MCF 10A (cell line): ENCODE measurements at regions not wholly inside any gene's neighbourhood (a gene's known extent, or its start where the extent isn't known, plus 50 kb on each side); places are given as distances from the start of the nearest gene placed in this dataset.

ENCODE experiments used
- BruUV-seq: library from RNA; stranded (reverse); fragments of 400-500 nt; replicated peaks from 2 replicates; lab custom pipeline; 2021; lab: Mats Ljungman, UMichigan
- CTCF ChIA-PET: fragments of 300-600 bp; sonication (Branson Sonifier 250); formaldehyde crosslinking; extraction: SDS; loops from one replicate; lab custom pipeline; 2021; ENCODE audit warnings: antibody characterized with exemption, inconsistent platforms; lab: Yijun Ruan, JAX
- POLR2A ChIA-PET: fragments of 300-600, 350-650 bp; sonication (Branson Sonifier 250); formaldehyde crosslinking; extraction: SDS; loops from one replicate; lab custom pipeline; 2020; ENCODE audit warnings: antibody characterized with exemption, inconsistent platforms; lab: Yijun Ruan, JAX
- DNase-seq: peaks from one replicate; pipeline ENCODE4 v3.0.0-alpha.2; 2018; ENCODE audit not compliant: unreplicated experiment
- H3K27ac Mint-ChIP-seq: one replicate; pipeline ENCODE4 v1.8.0; 2022; ENCODE audit warnings: mild to moderate bottlenecking, low read depth, mixed read lengths; ENCODE audit not compliant: unreplicated experiment
- H3K27me3 Mint-ChIP-seq: one replicate; pipeline ENCODE4 v1.8.0; 2022; ENCODE audit warnings: mixed read lengths; ENCODE audit not compliant: insufficient read depth, unreplicated experiment
- H3K36me3 Mint-ChIP-seq: one replicate; pipeline ENCODE4 v1.8.0; 2022; ENCODE audit warnings: mild to moderate bottlenecking, moderate library complexity, mixed read lengths; ENCODE audit not compliant: insufficient read depth, unreplicated experiment
- H3K4me1 Mint-ChIP-seq: one replicate; pipeline ENCODE4 v1.8.0; 2022; ENCODE audit warnings: mixed read lengths; ENCODE audit not compliant: insufficient read depth, unreplicated experiment
- H3K4me3 Mint-ChIP-seq: one replicate; pipeline ENCODE4 v1.8.0; 2022; ENCODE audit warnings: mild to moderate bottlenecking, moderate library complexity, mixed read lengths; ENCODE audit not compliant: unreplicated experiment
- H3K9me3 Mint-ChIP-seq: one replicate; pipeline ENCODE4 v1.8.0; 2022; ENCODE audit warnings: mixed read lengths; ENCODE audit not compliant: unreplicated experiment
- intact Hi-C: fragments of 100-400 bp; cut with micrococcal nuclease; formaldehyde crosslinking; loops from 2 replicates; pipeline ENCODE4 v1.14.1; 2022
- TF ChIP-seq, protein P1 (sequence below): fragments of 200-600 bp; IDR thresholded peaks from one replicate; pipeline ENCODE4 v1.8.0; 2022; ENCODE audit warnings: antibody characterized with exemption, mild to moderate bottlenecking; ENCODE audit not compliant: unreplicated experiment

- TF ChIP-seq, protein P1, sequence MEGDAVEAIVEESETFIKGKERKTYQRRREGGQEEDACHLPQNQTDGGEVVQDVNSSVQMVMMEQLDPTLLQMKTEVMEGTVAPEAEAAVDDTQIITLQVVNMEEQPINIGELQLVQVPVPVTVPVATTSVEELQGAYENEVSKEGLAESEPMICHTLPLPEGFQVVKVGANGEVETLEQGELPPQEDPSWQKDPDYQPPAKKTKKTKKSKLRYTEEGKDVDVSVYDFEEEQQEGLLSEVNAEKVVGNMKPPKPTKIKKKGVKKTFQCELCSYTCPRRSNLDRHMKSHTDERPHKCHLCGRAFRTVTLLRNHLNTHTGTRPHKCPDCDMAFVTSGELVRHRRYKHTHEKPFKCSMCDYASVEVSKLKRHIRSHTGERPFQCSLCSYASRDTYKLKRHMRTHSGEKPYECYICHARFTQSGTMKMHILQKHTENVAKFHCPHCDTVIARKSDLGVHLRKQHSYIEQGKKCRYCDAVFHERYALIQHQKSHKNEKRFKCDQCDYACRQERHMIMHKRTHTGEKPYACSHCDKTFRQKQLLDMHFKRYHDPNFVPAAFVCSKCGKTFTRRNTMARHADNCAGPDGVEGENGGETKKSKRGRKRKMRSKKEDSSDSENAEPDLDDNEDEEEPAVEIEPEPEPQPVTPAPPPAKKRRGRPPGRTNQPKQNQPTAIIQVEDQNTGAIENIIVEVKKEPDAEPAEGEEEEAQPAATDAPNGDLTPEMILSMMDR, result no peak
- BruUV-seq, result no TSS peak
- Mint-ChIP-seq H3K4me3 (no peak overlapping the region), H3K36me3 (no peaks in the 10 kb centered on the region), H3K27ac (no peak overlapping the region), H3K9me3 (no peaks in the 10 kb centered on the region), H3K27me3 (peaks cover 12% of the 10 kb centered on the region), H3K4me1 (no peaks in the 10 kb centered on the region)
- ChIA-PET POLR2A (no interaction called here), CTCF (no interaction called here)
- DNase-seq, result no peak
- intact Hi-C loops, result no loop called here
These were observed 51.9 kb upstream of the ALX4 start for GRCh38 chr11:44361813-44362212.

- no peak for DNase-seq
- Mint-ChIP-seq H3K4me3 (no peak overlapping the region), H3K27me3 (peaks cover 12% of the 10 kb centered on the region), H3K4me1 (no peaks in the 10 kb centered on the region), H3K9me3 (no peaks in the 10 kb centered on the region), H3K36me3 (no peaks in the 10 kb centered on the region), H3K27ac (no peak overlapping the region)
- TF ChIP-seq, protein P1, result no peak
- POLR2A ChIA-PET, result interaction anchor here (0.9 kb wide), 1 partner anchor 10 kb away, joined by 3 read pairs; no protein-coding TSS in a partner anchor
- intact Hi-C loops, result no loop called here
- BruUV-seq, result no TSS peak
- CTCF ChIA-PET, result no interaction called here
These were observed 53.2 kb upstream of the ALX4 start for GRCh38 chr11:44363116-44363515.

GRCh38 chr11:44364596-44364995, 54.7 kb upstream of the ALX4 start:
- BruUV-seq, result no TSS peak
- Mint-ChIP-seq H3K4me1 (no peaks in the 10 kb centered on the region), H3K36me3 (no peaks in the 10 kb centered on the region), H3K9me3 (no peaks in the 10 kb centered on the region), H3K27me3 (peaks cover 12% of the 10 kb centered on the region), H3K27ac (no peak overlapping the region), H3K4me3 (no peak overlapping the region)
- CTCF ChIA-PET, result interaction anchor here (0.6 kb wide), 2 partner anchors 77 to 175 kb away, joined by 3 to 8 read pairs; no protein-coding TSS in a partner anchor
- DNase-seq, result no peak
- intact Hi-C loops, result no loop called here
- POLR2A ChIA-PET, result no interaction called here
- TF ChIP-seq, protein P1, result no peak

DNA sequence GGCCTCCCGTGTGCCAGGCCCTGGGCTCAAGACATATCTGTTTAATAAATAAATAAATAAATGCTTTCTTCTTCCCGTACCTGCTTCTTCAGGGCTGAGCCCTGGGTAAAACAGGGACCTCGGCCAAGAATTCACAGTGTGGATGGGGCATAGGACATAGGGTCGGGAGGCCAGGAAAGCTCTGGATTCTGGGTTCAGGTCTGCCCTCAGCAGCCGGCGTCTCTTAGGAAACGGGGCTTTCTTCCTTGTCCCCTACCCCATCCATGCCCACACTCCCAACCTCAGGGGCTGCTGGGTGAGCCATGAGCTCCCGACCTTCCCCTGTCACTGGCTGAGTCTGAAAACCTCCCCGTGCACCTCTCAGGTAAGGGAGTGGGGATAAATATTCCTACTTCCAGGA, 55.7 kb upstream of the ALX4 start:
- Mint-ChIP-seq H3K9me3 (no peaks in the 10 kb centered on the region), H3K4me1 (no peaks in the 10 kb centered on the region), H3K36me3 (no peaks in the 10 kb centered on the region), H3K27ac (no peak overlapping the region), H3K27me3 (peaks cover 12% of the 10 kb centered on the region), H3K4me3 (no peak overlapping the region)
- no TSS peak for BruUV-seq
- intact Hi-C loops, result no loop called here
- CTCF ChIA-PET, result no interaction called here
- DNase-seq, result no peak
- TF ChIP-seq, protein P1, result no peak
- POLR2A ChIA-PET, result no interaction called here
